ENCODE measurements at regions not wholly inside any gene's neighbourhood (a gene's known extent, or its start where the extent isn't known, plus 50 kb on each side); places are given as distances from the start of the nearest gene placed in this dataset.

GRCh38 chr18:43904209-43904837 lies 627.0 kb upstream of the SYT4 start:
- DNase-seq (ENCODE audit: low spot score) = no peak
- Mint-ChIP-seq H3K27me3 (ENCODE audit: insufficient read depth, low read depth) (peaks cover 4% of the 10 kb centered on the region), H3K4me3 (no peak overlapping the region), H3K9me3 (no peaks in the 10 kb centered on the region), H3K36me3 (no peaks in the 10 kb centered on the region), H3K27ac (no peak overlapping the region), H3K4me1 (no peaks in the 10 kb centered on the region)
- H2AFZ ChIP-seq (replicated peaks) = no peak overlapping the region
- H3K4me2 ChIP-seq = no peak overlapping the region
- no peaks in the 10 kb centered on the region for H3K27me3 ChIP-seq
- no peak overlapping the region for H3K27ac ChIP-seq
- no peaks in the 10 kb centered on the region for H3K4me1 ChIP-seq
- no peaks in the 10 kb centered on the region for H3K36me3 ChIP-seq
- H3K4me3 ChIP-seq = no peak overlapping the region
- H3K9me3 ChIP-seq (ENCODE audit: low read depth) = no peaks in the 10 kb centered on the region
- H3K9ac ChIP-seq = no peak overlapping the region
- H3F3A ChIP-seq (ENCODE audit: low read depth) = no peaks in the 10 kb centered on the region
- H4K20me1 ChIP-seq (ENCODE audit: low read depth) = no peaks in the 10 kb centered on the region
- no peak for TF ChIP-seq EZH2phosphoT487 (IDR thresholded peaks at IDR 0.05)
- no peak for TF ChIP-seq EZH2 (IDR thresholded peaks at IDR 0.05)
- TF ChIP-seq CTCF (IDR thresholded peaks at IDR 0.05) = no peak
- H3K79me2 ChIP-seq (ENCODE audit: low read depth) = no peaks in the 10 kb centered on the region

GRCh38 chr18:43914018-43914417 lies 636.7 kb upstream of the SYT4 start:
- no peaks in the 10 kb centered on the region for H4K20me1 ChIP-seq (ENCODE audit: low read depth)
- H3K4me3 ChIP-seq = no peak overlapping the region
- TF ChIP-seq EZH2 (IDR thresholded peaks at IDR 0.05) (no peak), CTCF (IDR thresholded peaks at IDR 0.05) (no peak), EZH2phosphoT487 (IDR thresholded peaks at IDR 0.05) (no peak)
- Mint-ChIP-seq H3K4me1 (no peaks in the 10 kb centered on the region), H3K9me3 (no peaks in the 10 kb centered on the region), H3K27me3 (ENCODE audit: insufficient read depth, low read depth) (peaks cover 2% of the 10 kb centered on the region), H3K27ac (no peak overlapping the region), H3K4me3 (no peak overlapping the region), H3K36me3 (no peaks in the 10 kb centered on the region)
- H3K4me1 ChIP-seq = peaks cover 7% of the 10 kb centered on the region
- H3K36me3 ChIP-seq = no peaks in the 10 kb centered on the region
- H3K27ac ChIP-seq = no peak overlapping the region
- H3K4me2 ChIP-seq = no peak overlapping the region
- no peaks in the 10 kb centered on the region for H3K27me3 ChIP-seq
- H3K9ac ChIP-seq = no peak overlapping the region
- H3F3A ChIP-seq (ENCODE audit: low read depth) = no peaks in the 10 kb centered on the region
- H3K79me2 ChIP-seq (ENCODE audit: low read depth) = no peaks in the 10 kb centered on the region
- DNase-seq (ENCODE audit: low spot score) = no peak
- no peak overlapping the region for H2AFZ ChIP-seq (replicated peaks)
- H3K9me3 ChIP-seq (ENCODE audit: low read depth) = no peaks in the 10 kb centered on the region

GRCh38 chr18:43916984-43917383 lies 639.7 kb upstream of the SYT4 start:
- no peak for DNase-seq (ENCODE audit: low spot score)
- TF ChIP-seq EZH2 (IDR thresholded peaks at IDR 0.05) = no peak
- TF ChIP-seq CTCF (IDR thresholded peaks at IDR 0.05) = no peak
- no peak for TF ChIP-seq EZH2phosphoT487 (IDR thresholded peaks at IDR 0.05)
- Histone ChIP-seq H3K4me3 (no peak overlapping the region), H3K4me1 (peaks cover 7% of the 10 kb centered on the region), H3K27me3 (no peaks in the 10 kb centered on the region), H2AFZ (replicated peaks) (no peak overlapping the region), H3K27ac (no peak overlapping the region), H3K79me2 (ENCODE audit: low read depth) (no peaks in the 10 kb centered on the region), H3K9me3 (ENCODE audit: low read depth) (no peaks in the 10 kb centered on the region), H3F3A (ENCODE audit: low read depth) (no peaks in the 10 kb centered on the region), H4K20me1 (ENCODE audit: low read depth) (no peaks in the 10 kb centered on the region), H3K9ac (no peak overlapping the region), H3K4me2 (no peak overlapping the region), H3K36me3 (no peaks in the 10 kb centered on the region)
- Mint-ChIP-seq H3K27ac (no peak overlapping the region), H3K36me3 (no peaks in the 10 kb centered on the region), H3K4me3 (no peak overlapping the region), H3K27me3 (ENCODE audit: insufficient read depth, low read depth) (no peaks in the 10 kb centered on the region), H3K4me1 (no peaks in the 10 kb centered on the region), H3K9me3 (no peaks in the 10 kb centered on the region)

All from neural progenitor cell (in vitro differentiated cells).